Neural progenitor cell (in vitro differentiated cells): ENCODE measurements at regions not wholly inside any gene's neighbourhood (a gene's known extent, or its start where the extent isn't known, plus 50 kb on each side); places are given as distances from the start of the nearest gene placed in this dataset.

ENCODE experiments used
- DNase-seq: peaks from one replicate; pipeline ENCODE4 v3.0.0-alpha.2; 2016; ENCODE audit warnings: low spot score
- H2AFZ ChIP-seq: fragments of 200-600 bp; sonication (generic); replicated peaks from 2 replicates; pipeline ENCODE4 v1.6.1; 2016; ENCODE audit warnings: antibody characterized with exemption
- H3F3A ChIP-seq: fragments of 200-600 bp; sonication (generic); 2 replicates; pipeline ENCODE4 v1.6.1; 2016; ENCODE audit warnings: antibody characterized with exemption, low read depth
- H3K27ac ChIP-seq: fragments of 200-600 bp; sonication (generic); 2 replicates; pipeline ENCODE4 v1.5.1; 2016; ENCODE audit warnings: mild to moderate bottlenecking
- H3K27me3 ChIP-seq: fragments of 200-600 bp; sonication (generic); 2 replicates; pipeline ENCODE4 v1.6.1; 2016; ENCODE audit warnings: mild to moderate bottlenecking, moderate library complexity
- H3K36me3 ChIP-seq: fragments of 200-600 bp; sonication (generic); 2 replicates; pipeline ENCODE4 v1.5.1; 2016
- H3K4me1 ChIP-seq: fragments of 200-600 bp; sonication (generic); 2 replicates; pipeline ENCODE4 v1.6.1; 2016; ENCODE audit warnings: mixed run types
- H3K4me2 ChIP-seq: fragments of 200-600 bp; sonication (generic); 2 replicates; pipeline ENCODE4 v1.6.1; 2016
- H3K4me3 ChIP-seq: fragments of 200-600 bp; sonication (generic); 2 replicates; pipeline ENCODE4 v1.5.1; 2016
- H3K79me2 ChIP-seq: fragments of 200-600 bp; sonication (generic); 2 replicates; pipeline ENCODE4 v1.6.1; 2016; ENCODE audit warnings: low read depth
- H3K9ac ChIP-seq: fragments of 200-600 bp; sonication (generic); 2 replicates; pipeline ENCODE4 v1.6.1; 2016
- H3K9me3 ChIP-seq: fragments of 200-600 bp; sonication (generic); 2 replicates; pipeline ENCODE4 v1.5.1; 2016; ENCODE audit warnings: low read depth
- H4K20me1 ChIP-seq: fragments of 200-600 bp; sonication (generic); 2 replicates; pipeline ENCODE4 v1.6.1; 2016; ENCODE audit warnings: low read depth
- H3K27ac Mint-ChIP-seq: 3 replicates; pipeline ENCODE4 v1.8.0; 2021; ENCODE audit warnings: mixed read lengths
- H3K27me3 Mint-ChIP-seq: 2 replicates; pipeline ENCODE4 v1.8.0; 2022; ENCODE audit warnings: low read depth, mild to moderate bottlenecking, inconsistent platforms, moderate library complexity, mixed read lengths; ENCODE audit not compliant: insufficient read depth
- H3K36me3 Mint-ChIP-seq: 3 replicates; pipeline ENCODE4 v1.8.0; 2021; ENCODE audit warnings: mixed read lengths
- H3K4me1 Mint-ChIP-seq: 3 replicates; pipeline ENCODE4 v1.8.0; 2021; ENCODE audit warnings: mixed read lengths
- H3K4me3 Mint-ChIP-seq: 3 replicates; pipeline ENCODE4 v1.8.0; 2021; ENCODE audit warnings: mild to moderate bottlenecking, moderate library complexity, mixed read lengths
- H3K9me3 Mint-ChIP-seq: 3 replicates; pipeline ENCODE4 v1.8.0; 2020; ENCODE audit warnings: mixed read lengths
- EZH2 ChIP-seq: fragments of 200-600 bp; sonication (generic); IDR thresholded peaks from 2 replicates; pipeline ENCODE4 v1.6.1; 2017; ENCODE audit warnings: antibody characterized with exemption, mild to moderate bottlenecking, moderate library complexity
- EZH2phosphoT487 ChIP-seq: fragments of 200-600 bp; sonication (generic); IDR thresholded peaks from 2 replicates; pipeline ENCODE4 v1.6.1; 2017; ENCODE audit warnings: antibody characterized with exemption
- TF ChIP-seq, protein P1 (sequence below): fragments of 200-600 bp; sonication (generic); IDR thresholded peaks from 2 replicates; pipeline ENCODE4 v1.5.1; 2017; ENCODE audit warnings: antibody characterized with exemption, mild to moderate bottlenecking

DNA sequence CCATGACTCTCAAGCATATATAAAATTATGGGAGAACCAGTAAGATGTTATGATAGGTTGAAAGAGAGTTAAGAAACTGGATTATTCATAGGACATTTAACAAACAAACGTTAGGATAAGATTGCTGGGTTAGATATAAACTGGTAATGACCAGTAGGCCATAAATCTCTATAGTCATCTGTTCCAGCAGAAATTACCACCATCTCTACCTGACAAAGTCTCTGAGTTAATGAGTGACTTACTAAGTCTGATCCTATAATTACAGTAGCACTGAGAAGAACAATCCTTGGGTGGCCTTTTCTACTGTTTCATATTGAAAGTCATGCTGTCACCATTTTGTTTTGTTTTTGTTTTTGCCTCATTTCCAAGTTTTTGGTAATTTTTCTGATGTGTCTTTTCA is 136.9 kb upstream of the CNOT2 start:
- peaks cover 5% of the 10 kb centered on the region for H3K4me1 Mint-ChIP-seq
- Histone ChIP-seq H3K36me3 (no peaks in the 10 kb centered on the region), H2AFZ (no peak overlapping the region), H4K20me1 (no peaks in the 10 kb centered on the region), H3K9ac (no peak overlapping the region), H3K4me3 (no peak overlapping the region), H3F3A (no peaks in the 10 kb centered on the region), H3K4me2 (no peak overlapping the region), H3K9me3 (no peaks in the 10 kb centered on the region), H3K79me2 (no peaks in the 10 kb centered on the region), H3K27me3 (no peaks in the 10 kb centered on the region), H3K4me1 (peaks cover 14% of the 10 kb centered on the region), H3K27ac (no peak overlapping the region)
- no peak for DNase-seq
- H3K27ac Mint-ChIP-seq: no peak overlapping the region
- H3K9me3 Mint-ChIP-seq: peaks cover 20% of the 10 kb centered on the region
- TF ChIP-seq EZH2phosphoT487 (no peak), EZH2 (no peak)
- TF ChIP-seq, protein P1, sequence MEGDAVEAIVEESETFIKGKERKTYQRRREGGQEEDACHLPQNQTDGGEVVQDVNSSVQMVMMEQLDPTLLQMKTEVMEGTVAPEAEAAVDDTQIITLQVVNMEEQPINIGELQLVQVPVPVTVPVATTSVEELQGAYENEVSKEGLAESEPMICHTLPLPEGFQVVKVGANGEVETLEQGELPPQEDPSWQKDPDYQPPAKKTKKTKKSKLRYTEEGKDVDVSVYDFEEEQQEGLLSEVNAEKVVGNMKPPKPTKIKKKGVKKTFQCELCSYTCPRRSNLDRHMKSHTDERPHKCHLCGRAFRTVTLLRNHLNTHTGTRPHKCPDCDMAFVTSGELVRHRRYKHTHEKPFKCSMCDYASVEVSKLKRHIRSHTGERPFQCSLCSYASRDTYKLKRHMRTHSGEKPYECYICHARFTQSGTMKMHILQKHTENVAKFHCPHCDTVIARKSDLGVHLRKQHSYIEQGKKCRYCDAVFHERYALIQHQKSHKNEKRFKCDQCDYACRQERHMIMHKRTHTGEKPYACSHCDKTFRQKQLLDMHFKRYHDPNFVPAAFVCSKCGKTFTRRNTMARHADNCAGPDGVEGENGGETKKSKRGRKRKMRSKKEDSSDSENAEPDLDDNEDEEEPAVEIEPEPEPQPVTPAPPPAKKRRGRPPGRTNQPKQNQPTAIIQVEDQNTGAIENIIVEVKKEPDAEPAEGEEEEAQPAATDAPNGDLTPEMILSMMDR: no peak
- H3K27me3 Mint-ChIP-seq: no peaks in the 10 kb centered on the region
- no peak overlapping the region for H3K4me3 Mint-ChIP-seq
- H3K36me3 Mint-ChIP-seq: peaks cover 5% of the 10 kb centered on the region

DNA sequence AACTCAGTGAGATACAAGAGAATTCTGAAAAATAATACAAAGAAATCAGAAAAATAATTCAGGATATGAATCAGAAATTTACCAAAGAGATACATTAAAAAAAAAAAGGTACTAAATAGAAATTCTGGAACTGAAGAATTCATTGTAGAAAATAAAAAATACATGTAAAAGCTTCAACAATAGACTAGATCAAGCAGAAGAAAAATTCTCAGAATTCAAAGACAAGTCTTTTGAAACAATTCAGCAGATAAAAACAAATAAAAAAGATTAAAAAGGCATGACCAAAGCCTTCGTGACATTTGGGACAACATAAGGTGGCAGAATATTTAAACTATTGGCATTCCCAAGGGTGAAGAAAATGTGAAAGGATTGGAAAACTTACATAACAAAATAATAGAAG is 133.1 kb upstream of the CNOT2 start:
- no peaks in the 10 kb centered on the region for H4K20me1 ChIP-seq
- no peaks in the 10 kb centered on the region for H3K36me3 ChIP-seq
- Mint-ChIP-seq H3K9me3 (peaks cover 27% of the 10 kb centered on the region), H3K27me3 (no peaks in the 10 kb centered on the region), H3K27ac (no peak overlapping the region), H3K4me3 (no peak overlapping the region), H3K4me1 (no peaks in the 10 kb centered on the region), H3K36me3 (peaks cover 5% of the 10 kb centered on the region)
- H3F3A ChIP-seq: no peaks in the 10 kb centered on the region
- no peak for DNase-seq
- H3K27ac ChIP-seq: no peak overlapping the region
- no peak overlapping the region for H3K9ac ChIP-seq
- no peak overlapping the region for H2AFZ ChIP-seq
- H3K79me2 ChIP-seq: no peaks in the 10 kb centered on the region
- TF ChIP-seq EZH2phosphoT487 (no peak), EZH2 (no peak)
- TF ChIP-seq, protein P1: no peak
- H3K4me3 ChIP-seq: no peak overlapping the region
- peaks cover 2% of the 10 kb centered on the region for H3K4me1 ChIP-seq
- H3K9me3 ChIP-seq: no peaks in the 10 kb centered on the region
- no peak overlapping the region for H3K4me2 ChIP-seq
- H3K27me3 ChIP-seq: no peaks in the 10 kb centered on the region

DNA sequence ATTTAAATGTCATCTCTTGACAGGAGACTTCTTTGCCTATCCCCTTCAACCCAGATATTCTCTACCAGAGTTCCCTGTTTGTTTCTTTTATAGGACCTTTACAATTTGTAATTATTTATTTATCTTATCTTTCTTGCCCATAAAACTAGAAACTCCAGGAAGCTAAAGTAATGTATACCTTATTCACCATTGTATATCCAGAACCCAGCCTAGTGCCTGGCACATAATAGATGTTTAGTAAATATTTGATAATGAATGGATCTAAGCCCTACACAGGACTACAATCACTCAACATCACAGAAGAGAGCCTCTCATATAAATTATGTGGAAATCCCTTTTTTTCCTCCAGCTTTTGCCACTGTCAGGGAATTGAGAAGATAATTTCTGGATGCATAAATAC is 125.6 kb upstream of the CNOT2 start:
- no peak overlapping the region for H3K9ac ChIP-seq
- no peak overlapping the region for H2AFZ ChIP-seq
- H3K4me1 ChIP-seq: no peaks in the 10 kb centered on the region
- Mint-ChIP-seq H3K9me3 (no peaks in the 10 kb centered on the region), H3K36me3 (no peaks in the 10 kb centered on the region), H3K4me1 (no peaks in the 10 kb centered on the region), H3K27me3 (no peaks in the 10 kb centered on the region), H3K4me3 (no peak overlapping the region), H3K27ac (no peak overlapping the region)
- no peak overlapping the region for H3K4me3 ChIP-seq
- H3K79me2 ChIP-seq: no peaks in the 10 kb centered on the region
- no peaks in the 10 kb centered on the region for H3K27me3 ChIP-seq
- no peak overlapping the region for H3K4me2 ChIP-seq
- TF ChIP-seq, protein P1: no peak
- TF ChIP-seq EZH2: no peak
- no peak for TF ChIP-seq EZH2phosphoT487
- no peak for DNase-seq
- H4K20me1 ChIP-seq: no peaks in the 10 kb centered on the region
- no peaks in the 10 kb centered on the region for H3F3A ChIP-seq
- H3K27ac ChIP-seq: no peak overlapping the region
- no peaks in the 10 kb centered on the region for H3K9me3 ChIP-seq
- H3K36me3 ChIP-seq: no peaks in the 10 kb centered on the region

DNA sequence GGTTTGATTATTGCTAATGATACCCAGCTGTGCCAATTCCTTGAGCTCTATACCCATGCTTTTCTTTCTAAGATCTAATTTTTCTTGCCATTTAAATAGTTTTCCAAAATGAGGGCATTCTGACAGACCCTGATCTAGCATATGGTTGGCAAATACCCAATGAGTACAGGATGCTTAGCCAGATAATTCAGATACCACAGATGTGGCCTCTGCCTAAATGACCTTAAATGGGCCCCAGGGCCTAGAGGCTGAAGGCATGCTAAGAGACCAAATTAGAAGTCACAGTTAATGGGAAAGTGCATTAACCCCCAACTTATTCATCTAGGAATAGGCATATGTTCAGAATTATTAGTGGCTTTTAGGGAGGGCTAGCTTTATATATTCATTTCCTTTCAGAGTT is 122.3 kb upstream of the CNOT2 start:
- no peaks in the 10 kb centered on the region for H3K36me3 ChIP-seq
- H3K9ac ChIP-seq: no peak overlapping the region
- no peaks in the 10 kb centered on the region for H4K20me1 ChIP-seq
- Mint-ChIP-seq H3K27me3 (no peaks in the 10 kb centered on the region), H3K9me3 (no peaks in the 10 kb centered on the region), H3K4me3 (no peak overlapping the region), H3K4me1 (no peaks in the 10 kb centered on the region), H3K36me3 (no peaks in the 10 kb centered on the region), H3K27ac (no peak overlapping the region)
- DNase-seq: no peak
- H3K27ac ChIP-seq: no peak overlapping the region
- no peak overlapping the region for H2AFZ ChIP-seq
- TF ChIP-seq, protein P1: no peak
- TF ChIP-seq EZH2phosphoT487 (no peak), EZH2 (no peak)
- no peaks in the 10 kb centered on the region for H3K9me3 ChIP-seq
- H3K79me2 ChIP-seq: no peaks in the 10 kb centered on the region
- H3F3A ChIP-seq: no peaks in the 10 kb centered on the region
- no peak overlapping the region for H3K4me2 ChIP-seq
- no peak overlapping the region for H3K4me3 ChIP-seq
- no peaks in the 10 kb centered on the region for H3K27me3 ChIP-seq
- H3K4me1 ChIP-seq: no peaks in the 10 kb centered on the region
